Effector memory CD8-positive, alpha-beta T cell (primary cell): ENCODE measurements at regions not wholly inside any gene's neighbourhood (a gene's known extent, or its start where the extent isn't known, plus 50 kb on each side); places are given as distances from the start of the nearest gene placed in this dataset.

Source experiments
- ATAC-seq: fragments of 150-1000 bp; cut with Tn5 transposase; replicated peaks from 2 replicates; pipeline ENCODE4 v1.10.0; 2021; ENCODE audit warnings: mild to moderate bottlenecking, moderate library complexity
- DNase-seq, 3 experiments: peaks; one replicate each; pipeline ENCODE4 v3.0.0; 2021
- H3K27ac Mint-ChIP-seq, 2 donors: one replicate each; pipeline ENCODE4 v1.8.0; 2022; ENCODE audit warnings: mild to moderate bottlenecking in 2 of 2, mixed read lengths in 2 of 2, moderate library complexity in 2 of 2
- H3K27me3 Mint-ChIP-seq, 2 donors: one replicate each; pipeline ENCODE4 v1.8.0; 2022; ENCODE audit warnings: mixed read lengths in 2 of 2
- H3K36me3 Mint-ChIP-seq: one replicate; pipeline ENCODE4 v1.8.0; 2022; ENCODE audit warnings: mild to moderate bottlenecking, moderate library complexity, mixed read lengths; ENCODE audit not compliant: insufficient read depth
- H3K4me1 Mint-ChIP-seq, 2 donors: one replicate each; pipeline ENCODE4 v1.8.0; 2022; ENCODE audit warnings: low read depth in 2 of 2, mixed read lengths in 2 of 2
- H3K4me3 Mint-ChIP-seq, 2 donors: one replicate each; pipeline ENCODE4 v1.8.0; 2022; ENCODE audit warnings: mild to moderate bottlenecking in 2 of 2, mixed read lengths in 2 of 2, moderate library complexity in 2 of 2
- H3K9me3 Mint-ChIP-seq, 2 donors: one replicate each; pipeline ENCODE4 v1.8.0; 2022; ENCODE audit warnings: mixed read lengths in 2 of 2

- Mint-ChIP-seq H3K4me1 (no peaks in the 10 kb centered on the region), H3K27me3 (no peaks in the 10 kb centered on the region), H3K36me3 (no peaks in the 10 kb centered on the region), H3K4me3 (no peak overlapping the region), H3K27ac (no peak overlapping the region), H3K9me3 (peaks cover 3 to 8% of the 10 kb centered on the region in 2 donors)
- ATAC-seq, result no peak
- DNase-seq, result no peak
Measured at GRCh38 chr10:81270051-81270450, 604.9 kb upstream of the NRG3 start.

- no peak for ATAC-seq
- H3K27ac Mint-ChIP-seq, result no peak overlapping the region
- no peak for DNase-seq
- no peaks in the 10 kb centered on the region for H3K4me1 Mint-ChIP-seq
- no peak overlapping the region for H3K4me3 Mint-ChIP-seq
- peaks cover 7 to 14% of the 10 kb centered on the region in 2 donors for H3K9me3 Mint-ChIP-seq
- no peaks in the 10 kb centered on the region for H3K36me3 Mint-ChIP-seq
- no peaks in the 10 kb centered on the region for H3K27me3 Mint-ChIP-seq
Measured at GRCh38 chr10:81280497-81281479, 594.2 kb upstream of the NRG3 start.

GRCh38 chr10:81288544-81288943, 586.5 kb upstream of the NRG3 start:
- ATAC-seq, result no peak
- H3K4me3 Mint-ChIP-seq, result no peak overlapping the region
- peaks cover 21 to 24% of the 10 kb centered on the region in 2 donors for H3K9me3 Mint-ChIP-seq
- no peak overlapping the region for H3K27ac Mint-ChIP-seq
- no peak for DNase-seq
- no peaks in the 10 kb centered on the region for H3K4me1 Mint-ChIP-seq
- H3K27me3 Mint-ChIP-seq, result no peaks in the 10 kb centered on the region
- H3K36me3 Mint-ChIP-seq, result no peaks in the 10 kb centered on the region

GRCh38 chr10:81297292-81297691, 577.7 kb upstream of the NRG3 start:
- H3K36me3 Mint-ChIP-seq, result peaks cover 4% of the 10 kb centered on the region
- no peaks in the 10 kb centered on the region for H3K27me3 Mint-ChIP-seq
- DNase-seq, result no peak
- no peak overlapping the region for H3K27ac Mint-ChIP-seq
- peaks cover 12 to 20% of the 10 kb centered on the region in 2 donors for H3K9me3 Mint-ChIP-seq
- no peak for ATAC-seq
- no peaks in the 10 kb centered on the region for H3K4me1 Mint-ChIP-seq
- no peak overlapping the region for H3K4me3 Mint-ChIP-seq

GRCh38 chr10:81303656-81304055, 571.3 kb upstream of the NRG3 start:
- no peaks in the 10 kb centered on the region for H3K27me3 Mint-ChIP-seq
- peaks cover 6 to 7% of the 10 kb centered on the region in 2 donors for H3K9me3 Mint-ChIP-seq
- DNase-seq (no peak), ATAC-seq (no peak)
- H3K27ac Mint-ChIP-seq, result no peak overlapping the region
- H3K4me1 Mint-ChIP-seq, result no peaks in the 10 kb centered on the region
- H3K36me3 Mint-ChIP-seq, result peaks cover 4% of the 10 kb centered on the region
- H3K4me3 Mint-ChIP-seq, result no peak overlapping the region

- H3K27me3 Mint-ChIP-seq, result no peaks in the 10 kb centered on the region
- H3K9me3 Mint-ChIP-seq, result peaks cover 9 to 12% of the 10 kb centered on the region in 2 donors
- DNase-seq (no peak), ATAC-seq (no peak)
- no peaks in the 10 kb centered on the region for H3K36me3 Mint-ChIP-seq
- H3K4me3 Mint-ChIP-seq, result no peak overlapping the region
- H3K4me1 Mint-ChIP-seq, result no peaks in the 10 kb centered on the region
- no peak overlapping the region for H3K27ac Mint-ChIP-seq
Measured at GRCh38 chr10:81306971-81307782, 567.8 kb upstream of the NRG3 start.

GRCh38 chr10:81309041-81309552, 565.9 kb upstream of the NRG3 start:
- no peaks in the 10 kb centered on the region for H3K4me1 Mint-ChIP-seq
- H3K9me3 Mint-ChIP-seq, result peaks cover 7 to 12% of the 10 kb centered on the region in 2 donors
- no peaks in the 10 kb centered on the region for H3K27me3 Mint-ChIP-seq
- no peak overlapping the region for H3K27ac Mint-ChIP-seq
- H3K4me3 Mint-ChIP-seq, result no peak overlapping the region
- DNase-seq, result no peak
- ATAC-seq, result no peak
- H3K36me3 Mint-ChIP-seq, result no peaks in the 10 kb centered on the region

GRCh38 chr10:81314471-81314870, 560.5 kb upstream of the NRG3 start:
- peaks cover 7 to 14% of the 10 kb centered on the region in 2 donors for H3K9me3 Mint-ChIP-seq
- H3K27me3 Mint-ChIP-seq, result no peaks in the 10 kb centered on the region
- H3K36me3 Mint-ChIP-seq, result no peaks in the 10 kb centered on the region
- no peak overlapping the region for H3K27ac Mint-ChIP-seq
- no peaks in the 10 kb centered on the region for H3K4me1 Mint-ChIP-seq
- DNase-seq (no peak), ATAC-seq (no peak)
- no peak overlapping the region for H3K4me3 Mint-ChIP-seq

GRCh38 chr10:81315026-81315425, 560.0 kb upstream of the NRG3 start:
- Mint-ChIP-seq H3K4me1 (no peaks in the 10 kb centered on the region), H3K9me3 (peaks cover 7 to 9% of the 10 kb centered on the region in 2 donors), H3K36me3 (no peaks in the 10 kb centered on the region), H3K27me3 (no peaks in the 10 kb centered on the region), H3K4me3 (no peak overlapping the region), H3K27ac (no peak overlapping the region)
- ATAC-seq (no peak), DNase-seq (no peak)

GRCh38 chr10:81348003-81348402, 527.0 kb upstream of the NRG3 start:
- DNase-seq (no peak), ATAC-seq (no peak)
- no peaks in the 10 kb centered on the region for H3K27me3 Mint-ChIP-seq
- H3K27ac Mint-ChIP-seq, result no peak overlapping the region
- H3K9me3 Mint-ChIP-seq, result peaks cover 0 to 3% of the 10 kb centered on the region in 2 donors
- H3K4me3 Mint-ChIP-seq, result no peak overlapping the region
- H3K4me1 Mint-ChIP-seq, result no peaks in the 10 kb centered on the region
- H3K36me3 Mint-ChIP-seq, result no peaks in the 10 kb centered on the region

- Mint-ChIP-seq H3K27me3 (no peaks in the 10 kb centered on the region), H3K4me3 (no peak overlapping the region), H3K27ac (no peak overlapping the region), H3K9me3 (peaks cover 6 to 8% of the 10 kb centered on the region in 2 donors), H3K36me3 (no peaks in the 10 kb centered on the region), H3K4me1 (no peaks in the 10 kb centered on the region)
- ATAC-seq, result no peak
- DNase-seq, result no peak
Measured at GRCh38 chr10:81367132-81367531, 507.9 kb upstream of the NRG3 start.

GRCh38 chr10:81386817-81387216, 488.2 kb upstream of the NRG3 start:
- Mint-ChIP-seq H3K27ac (no peak overlapping the region), H3K27me3 (no peaks in the 10 kb centered on the region), H3K4me1 (no peaks in the 10 kb centered on the region), H3K4me3 (no peak overlapping the region), H3K36me3 (no peaks in the 10 kb centered on the region), H3K9me3 (peaks cover 6 to 10% of the 10 kb centered on the region in 2 donors)
- no peak for DNase-seq
- ATAC-seq, result no peak

- no peaks in the 10 kb centered on the region for H3K27me3 Mint-ChIP-seq
- H3K36me3 Mint-ChIP-seq, result peaks cover 3% of the 10 kb centered on the region
- DNase-seq, result no peak
- H3K4me1 Mint-ChIP-seq, result no peaks in the 10 kb centered on the region
- ATAC-seq, result no peak
- no peak overlapping the region for H3K27ac Mint-ChIP-seq
- H3K9me3 Mint-ChIP-seq, result peaks cover 2 to 10% of the 10 kb centered on the region in 2 donors
- H3K4me3 Mint-ChIP-seq, result no peak overlapping the region
Measured at GRCh38 chr10:81403451-81403850, 471.5 kb upstream of the NRG3 start.
